HG02798 (cell line): ENCODE measurements at regions not wholly inside any gene's neighbourhood (a gene's known extent, or its start where the extent isn't known, plus 50 kb on each side); places are given as distances from the start of the nearest gene placed in this dataset.

Experiments used
- ATAC-seq: cut with Tn5 transposase; IDR thresholded peaks from one replicate; pipeline ENCODE4 v1.9.1; 2021; ENCODE audit warnings: mild to moderate bottlenecking; ENCODE audit not compliant: unreplicated experiment, poor library complexity

DNA sequence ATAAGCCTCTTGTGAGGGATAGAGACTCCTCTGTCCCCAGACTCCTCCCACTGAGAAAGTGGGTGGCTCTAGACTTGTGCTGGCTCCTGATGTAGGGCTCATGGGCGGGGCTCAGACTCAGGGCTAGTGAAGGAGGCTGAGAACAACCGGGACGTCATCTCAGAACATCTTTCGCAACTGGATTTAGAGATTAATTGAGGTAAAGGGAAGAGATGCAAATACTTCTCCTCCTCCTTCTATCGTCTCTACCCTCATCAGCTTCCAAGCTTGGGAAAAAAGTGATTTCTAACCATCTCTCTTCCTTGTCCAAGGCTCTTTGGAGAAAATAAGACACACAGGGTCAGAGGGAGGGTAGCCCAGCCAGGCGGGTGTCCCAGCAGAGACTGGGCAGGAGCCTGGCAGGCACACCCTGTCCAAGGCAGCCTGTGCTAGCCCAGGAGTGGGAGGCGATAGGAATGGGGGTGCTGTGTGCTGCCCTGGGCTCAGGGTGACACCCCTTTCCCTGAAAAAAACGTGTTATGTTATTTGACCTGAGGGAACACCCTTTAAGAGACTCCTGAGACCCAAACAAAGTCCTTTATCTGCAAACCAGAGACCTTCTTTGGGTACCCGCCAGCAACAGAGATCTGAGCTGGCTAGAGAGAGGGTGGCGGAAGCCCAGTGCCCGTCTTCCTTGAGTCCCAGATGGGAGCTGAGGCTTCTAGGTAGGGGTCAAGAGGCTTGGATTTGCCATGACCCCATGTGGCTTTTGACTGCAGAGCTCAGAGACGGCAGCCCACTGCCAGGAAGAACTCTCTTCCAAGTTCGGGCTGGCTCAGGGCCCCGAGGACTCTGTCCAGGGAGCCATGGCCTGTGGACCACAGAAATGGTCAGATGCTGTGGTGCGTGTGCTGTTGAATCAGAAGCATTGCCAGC is 160.9 kb downstream of the ADAMTS15 start:
- no peak for ATAC-seq

DNA sequence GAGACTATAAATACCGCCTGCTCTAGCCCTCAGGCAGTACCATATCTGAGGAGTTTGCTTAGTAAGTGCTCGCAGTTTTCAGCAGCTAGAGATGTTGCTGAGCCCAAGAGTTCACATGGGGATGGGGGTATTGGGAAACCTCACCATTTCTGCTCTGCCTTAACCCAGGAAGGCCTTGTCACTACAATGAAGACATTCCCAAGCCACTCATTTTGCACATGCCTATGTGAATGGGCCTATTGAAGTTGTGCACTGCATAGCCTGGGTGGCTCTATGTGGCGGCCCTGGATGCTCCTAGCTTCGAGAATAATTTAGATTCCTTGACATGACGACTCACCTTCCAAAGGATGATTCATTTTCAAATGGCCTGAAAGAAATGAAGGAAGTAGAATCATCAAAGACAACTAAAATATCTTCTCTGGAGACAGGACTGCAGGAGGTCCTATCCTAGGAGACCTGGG is 163.4 kb downstream of the ADAMTS15 start:
- no peak for ATAC-seq

DNA sequence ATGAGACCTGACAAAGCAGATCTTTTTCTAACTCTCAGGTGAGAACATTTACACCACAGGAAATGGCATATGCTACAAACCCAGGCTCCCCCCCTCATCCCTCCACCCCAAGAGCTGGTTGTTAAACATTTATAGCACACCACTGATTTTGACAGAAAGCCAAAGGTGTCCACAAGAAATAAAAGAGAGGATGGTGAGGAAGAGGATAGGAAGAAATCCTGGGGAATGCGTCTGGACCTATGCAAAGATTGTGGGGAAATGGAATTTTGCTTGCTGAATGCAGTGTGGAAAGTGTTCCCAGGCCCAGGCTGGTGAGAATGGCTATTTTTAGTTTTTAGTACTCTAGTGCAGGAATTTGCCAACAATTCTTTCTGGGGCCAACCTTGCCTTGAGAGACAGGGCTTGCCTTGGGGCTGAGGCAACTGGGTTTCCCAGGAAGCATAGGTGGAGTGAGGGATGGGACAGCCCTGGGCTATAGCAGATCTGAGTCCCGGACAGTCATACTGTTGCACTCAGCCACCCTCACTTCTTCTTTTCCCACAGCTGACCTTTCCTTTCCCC is 163.9 kb downstream of the ADAMTS15 start:
- ATAC-seq: no peak

DNA sequence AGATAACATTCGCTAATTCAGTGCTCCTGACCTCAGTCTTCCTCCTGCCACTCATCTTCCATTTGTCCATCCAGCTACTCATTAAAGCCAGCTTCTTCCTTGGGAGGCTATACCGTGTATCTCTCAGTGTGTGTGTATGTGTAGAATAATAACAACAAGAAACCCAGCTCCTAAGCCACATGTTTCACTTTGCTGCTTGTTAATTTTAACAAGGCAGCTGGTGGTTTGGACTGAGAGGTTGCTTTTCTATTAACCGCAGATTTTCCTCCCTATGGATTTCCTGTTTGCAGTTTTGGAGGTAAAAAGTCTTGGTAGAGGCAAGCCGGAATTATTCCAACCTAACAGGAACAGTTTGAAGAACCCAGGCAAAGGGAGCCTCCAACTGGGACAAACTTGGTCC is 165.0 kb downstream of the ADAMTS15 start:
- no peak for ATAC-seq

DNA sequence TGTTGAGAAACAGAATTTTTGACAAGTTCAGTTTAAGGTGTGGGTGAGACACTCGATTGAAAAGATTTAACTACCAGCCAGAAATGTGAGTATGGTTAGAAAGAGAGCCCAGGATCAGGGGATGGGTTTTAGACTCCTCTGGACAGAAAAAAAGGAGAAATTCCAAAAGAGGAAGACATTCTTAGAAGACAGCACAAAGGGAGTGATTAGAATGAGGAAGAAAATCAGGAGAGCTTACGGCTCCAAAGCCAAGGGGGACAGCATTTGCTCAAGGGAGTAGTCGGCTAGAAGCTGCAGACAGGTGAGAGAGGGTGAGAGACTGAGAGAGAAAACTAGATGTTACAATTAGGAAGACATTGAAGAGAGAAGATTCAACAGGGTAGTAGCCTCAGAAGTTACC is 166.1 kb downstream of the ADAMTS15 start:
- ATAC-seq: no peak

DNA sequence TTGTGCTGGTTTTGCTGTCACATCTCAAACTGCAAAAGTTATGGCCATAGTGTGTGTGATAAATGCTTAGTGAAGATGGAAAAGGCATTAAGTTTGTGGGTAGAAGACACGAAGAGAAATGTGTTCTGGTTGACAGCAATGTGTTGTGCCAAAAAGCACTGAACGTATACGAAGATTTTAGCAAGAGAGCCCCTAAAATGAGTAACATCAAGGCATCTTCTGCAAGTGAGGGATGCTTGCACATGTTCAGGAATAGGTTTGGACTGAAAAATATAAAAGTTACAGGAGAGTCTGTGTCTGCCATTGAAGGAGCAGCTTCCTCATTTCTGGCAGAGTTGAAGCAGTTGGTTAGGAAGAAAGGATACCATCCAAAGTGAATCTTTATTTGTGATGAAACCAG is 167.1 kb downstream of the ADAMTS15 start:
- ATAC-seq: no peak

DNA sequence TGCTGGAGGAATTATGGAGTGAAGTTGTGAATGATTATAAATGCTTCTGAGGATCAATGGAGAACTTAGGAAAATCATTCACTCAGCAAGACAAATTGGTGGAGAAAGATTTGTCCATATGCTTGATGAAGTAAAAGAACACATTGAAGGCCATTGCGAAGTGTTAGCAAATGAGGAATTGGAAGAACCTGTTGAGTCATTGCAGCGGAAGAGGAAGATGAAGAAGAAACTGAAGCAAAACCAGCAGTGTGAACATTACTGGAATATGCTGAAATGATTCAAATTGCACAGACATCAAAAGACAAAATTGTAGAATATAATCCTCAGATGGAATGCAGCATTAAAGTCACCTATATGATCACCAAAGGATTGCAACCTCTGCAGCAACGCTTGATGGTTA is 168.1 kb downstream of the ADAMTS15 start:
- ATAC-seq: no peak

DNA sequence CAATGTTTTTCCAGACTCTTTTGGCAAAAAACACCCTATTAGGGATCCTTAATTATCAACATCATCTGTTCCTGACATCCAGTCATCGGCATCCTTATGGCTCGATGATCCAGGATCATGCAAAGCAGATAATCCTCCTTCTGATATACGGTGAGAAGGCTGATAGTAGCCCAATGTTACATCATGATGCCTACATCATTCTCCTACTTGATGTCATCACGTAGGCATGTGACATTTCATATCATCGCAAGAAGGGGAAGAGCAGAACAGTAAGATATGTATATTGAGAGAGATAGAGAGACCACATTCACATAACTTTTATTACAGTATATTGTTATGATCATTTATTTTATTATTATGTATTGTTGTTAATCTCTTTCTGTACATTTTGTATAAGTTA is 168.6 kb downstream of the ADAMTS15 start:
- no peak for ATAC-seq

DNA sequence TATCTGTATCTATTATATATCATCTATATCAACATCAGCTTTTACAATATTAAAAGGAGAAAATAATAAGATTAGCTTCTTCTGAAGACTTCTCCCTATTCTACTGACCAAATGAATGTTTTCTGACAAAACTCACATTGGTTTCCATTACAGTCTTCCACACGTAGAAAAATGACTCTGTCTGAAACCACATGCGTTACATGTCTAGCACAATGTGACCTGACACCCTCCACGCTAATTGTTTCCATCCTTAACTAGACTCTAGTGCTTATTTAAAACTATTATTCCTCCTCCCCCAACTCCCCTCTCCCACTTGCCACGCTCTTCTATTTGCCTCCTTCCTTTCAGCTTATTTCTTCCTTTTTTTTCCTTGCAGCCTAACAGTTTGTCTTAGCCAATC is 172.1 kb downstream of the ADAMTS15 start:
- no peak for ATAC-seq

DNA sequence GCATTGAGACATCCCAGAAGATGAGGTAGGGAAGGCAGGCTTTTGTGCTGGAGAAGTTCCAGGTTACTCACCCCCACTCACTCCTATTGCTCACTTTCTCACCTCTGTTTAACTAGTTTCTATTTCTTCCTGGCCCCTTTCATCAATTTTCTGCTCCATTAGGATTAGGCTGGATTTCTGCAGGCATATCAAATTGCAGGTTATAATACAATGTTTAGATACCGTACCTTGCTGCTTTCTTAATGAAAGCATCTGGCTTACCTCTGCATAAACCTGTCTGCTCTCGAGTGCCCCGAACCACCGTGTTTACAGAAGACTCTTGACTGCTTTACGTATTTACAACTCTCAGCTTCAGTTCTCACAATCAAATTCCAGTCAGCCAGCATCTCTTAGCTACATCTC is 173.7 kb downstream of the ADAMTS15 start:
- ATAC-seq: no peak

DNA sequence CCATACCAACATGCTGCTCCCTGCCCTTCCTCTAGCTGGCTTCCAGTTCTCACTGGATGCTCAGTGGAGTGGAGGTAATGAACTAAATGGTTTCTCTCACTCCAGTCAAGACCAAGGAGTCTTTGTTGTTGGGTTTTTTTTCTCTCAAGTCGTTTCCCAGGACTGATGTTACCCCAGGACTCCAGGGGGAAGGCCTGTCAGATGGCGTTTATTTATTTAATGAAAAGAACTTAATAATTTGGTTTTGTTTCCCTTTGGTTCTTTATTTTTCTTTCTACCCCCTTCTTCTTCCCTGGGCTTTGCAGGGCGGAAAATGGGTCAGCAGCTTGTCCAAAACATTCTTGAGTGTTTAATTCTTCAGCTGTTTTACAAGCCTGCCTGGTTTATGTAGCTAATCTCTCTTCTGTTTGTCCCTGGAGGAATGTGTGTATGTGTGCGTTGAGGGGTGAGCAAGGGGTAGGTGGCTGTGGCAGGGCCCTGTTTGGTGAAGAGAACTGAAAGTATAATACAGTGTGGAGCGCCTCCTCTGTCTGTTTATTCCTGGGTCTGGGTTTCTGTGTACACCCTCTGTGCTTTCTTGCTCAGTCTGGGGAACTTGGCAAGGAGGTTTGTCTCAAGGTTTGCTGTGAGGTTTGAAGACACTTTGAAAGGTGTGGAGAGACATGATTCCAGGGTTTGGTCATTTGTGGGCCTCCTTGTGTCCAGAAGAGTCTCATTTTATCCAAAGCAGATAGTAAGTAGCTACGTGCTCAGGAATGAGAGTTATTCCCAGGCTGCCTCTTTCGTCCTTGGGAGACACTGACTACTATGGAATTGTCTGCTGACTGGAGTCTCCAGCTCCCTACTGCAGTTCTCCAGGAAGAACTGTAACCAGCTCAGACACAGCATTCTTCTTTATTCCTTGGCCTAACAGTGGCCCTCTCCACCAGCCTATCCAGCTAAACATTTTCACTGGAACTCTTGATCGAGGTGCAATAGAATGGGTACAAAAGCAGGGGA is 175.5 kb downstream of the ADAMTS15 start:
- ATAC-seq: no peak

DNA sequence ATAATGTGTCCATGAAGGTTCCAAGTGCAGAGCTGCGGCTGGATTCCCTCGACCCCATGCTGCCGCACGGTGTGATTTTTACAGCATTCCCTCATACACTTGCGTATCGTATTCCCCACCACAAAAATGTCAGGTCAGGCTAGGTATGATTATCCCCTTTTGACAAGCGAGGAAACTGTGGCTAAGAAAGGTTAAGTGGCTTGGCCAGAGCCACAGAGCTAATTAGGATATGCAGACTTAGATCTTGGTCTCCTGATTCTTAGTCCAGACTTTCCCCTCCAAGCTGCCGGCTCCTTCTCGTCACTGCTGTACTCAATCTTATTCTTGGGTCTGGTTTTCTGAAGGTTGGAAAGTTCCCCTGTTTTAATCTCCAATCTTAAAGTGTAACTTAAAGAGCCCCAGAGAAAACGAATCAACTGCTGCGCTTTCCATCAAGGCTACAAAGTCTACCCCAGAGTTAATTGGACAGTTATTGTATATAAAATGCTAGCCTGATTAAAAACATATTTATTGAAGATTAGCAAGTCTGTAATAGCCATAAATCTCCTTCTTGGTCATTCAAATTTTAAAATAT is 176.6 kb downstream of the ADAMTS15 start:
- no peak for ATAC-seq

DNA sequence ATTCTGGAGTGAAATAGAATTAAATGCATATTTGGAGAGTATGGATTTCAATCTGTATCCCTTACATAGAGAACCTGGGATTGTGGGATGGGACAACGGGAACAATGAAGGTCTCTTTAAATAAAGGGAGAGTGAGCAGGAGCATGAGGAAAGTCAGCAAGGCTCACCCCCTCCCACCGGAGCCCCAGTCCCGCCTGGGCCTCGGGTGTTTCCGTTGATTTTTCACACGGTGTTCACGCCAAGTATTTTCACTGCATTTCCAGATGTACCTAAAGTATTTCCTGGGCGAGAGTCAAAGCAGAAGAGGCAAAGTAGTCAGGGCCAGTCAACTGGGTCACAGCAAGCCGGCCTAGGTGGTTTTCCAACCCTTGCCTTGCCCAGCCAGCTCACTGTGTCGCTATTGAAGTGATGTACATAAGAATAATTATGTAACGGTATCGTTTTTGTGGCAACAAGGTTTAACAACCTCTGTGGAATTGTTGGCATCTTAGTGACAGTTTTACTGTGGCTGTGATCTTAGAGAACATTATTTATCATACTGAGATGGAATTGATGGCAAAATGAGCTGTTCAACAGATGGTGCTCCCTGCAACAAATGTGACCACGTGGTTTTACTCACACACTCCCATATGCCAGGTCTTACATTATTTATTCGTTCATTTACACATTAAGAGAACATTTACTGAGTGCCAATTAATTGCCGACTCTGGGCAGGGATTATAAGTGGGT is 177.3 kb downstream of the ADAMTS15 start:
- ATAC-seq: no peak

DNA sequence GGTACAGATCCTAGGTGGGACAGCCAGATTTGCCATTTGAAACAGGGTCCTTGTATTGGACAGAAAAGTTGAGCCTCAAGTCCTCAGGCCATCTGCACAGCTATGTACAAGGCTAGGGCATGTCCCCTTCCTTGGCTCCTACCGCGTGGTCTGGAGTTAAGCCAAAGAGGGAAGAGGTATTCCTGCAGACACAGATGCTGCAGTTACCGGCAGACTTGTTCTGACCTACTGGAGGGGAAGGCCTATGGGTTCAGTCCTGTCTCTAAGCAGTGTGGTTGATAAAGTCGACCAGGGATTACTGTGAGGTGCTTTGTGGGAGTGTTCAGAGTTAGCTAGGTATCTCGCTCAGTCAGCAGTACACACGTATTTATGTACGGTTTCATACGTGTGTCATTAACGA is 180.6 kb downstream of the ADAMTS15 start:
- ATAC-seq: no peak

DNA sequence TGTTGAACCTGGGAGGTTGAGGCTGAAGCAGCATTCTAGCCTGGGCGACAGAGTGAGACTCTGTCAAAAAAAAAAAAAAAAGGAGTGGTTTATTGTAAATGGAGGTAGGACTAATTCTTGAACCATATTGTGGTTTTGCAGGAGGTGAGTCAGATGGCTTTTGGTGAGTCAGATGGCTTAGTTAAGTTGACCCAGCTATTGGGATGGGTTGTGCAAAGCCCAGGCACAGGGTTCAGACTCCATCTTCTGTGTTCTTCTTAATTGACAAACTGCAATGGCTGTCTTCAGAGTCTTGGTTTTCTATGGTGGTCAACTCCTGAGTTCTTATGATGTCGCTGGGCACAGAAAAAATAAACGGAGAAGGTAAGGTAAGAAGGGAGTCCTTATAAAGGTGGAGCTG is 182.7 kb downstream of the ADAMTS15 start:
- no peak for ATAC-seq

DNA sequence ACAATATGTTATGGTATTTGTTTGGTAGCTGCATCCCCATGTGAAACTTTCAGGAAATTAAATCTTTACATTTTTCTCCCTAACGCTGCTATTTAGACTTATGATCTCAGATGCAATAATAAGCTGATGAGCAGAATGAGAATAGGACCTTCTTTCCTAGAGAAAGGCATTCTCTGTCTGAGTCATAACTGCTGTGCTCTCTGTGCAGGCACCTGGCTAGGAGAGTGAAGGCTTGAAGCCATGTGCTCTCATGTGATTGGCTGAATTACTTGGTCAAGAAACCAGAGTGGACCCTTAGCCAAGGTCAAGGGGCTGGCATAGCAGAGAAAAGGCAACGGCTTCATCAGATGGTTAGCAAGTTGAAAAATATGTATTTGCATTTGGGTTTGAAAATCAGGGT is 185.0 kb downstream of the ADAMTS15 start:
- no peak for ATAC-seq

DNA sequence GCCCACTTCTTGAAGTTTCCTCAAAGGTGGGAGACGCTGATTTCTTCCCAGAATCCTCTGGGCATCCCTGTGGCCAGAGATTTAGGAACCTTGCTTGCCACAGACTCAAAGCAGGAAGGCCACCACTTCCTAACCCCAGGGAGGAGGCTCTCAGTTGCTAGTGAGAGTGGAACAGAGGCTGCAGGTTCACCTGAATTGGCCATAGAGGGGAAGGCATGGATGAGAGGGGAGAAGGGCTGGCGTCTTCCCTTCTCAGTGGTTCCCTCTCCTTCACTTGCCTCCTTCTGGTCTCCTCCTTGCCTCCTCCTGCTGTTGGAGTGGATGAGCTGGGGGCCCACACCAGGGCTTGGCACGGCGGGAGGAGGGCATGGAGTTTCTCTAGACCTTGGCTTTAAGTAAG is 185.7 kb downstream of the ADAMTS15 start:
- no peak for ATAC-seq

DNA sequence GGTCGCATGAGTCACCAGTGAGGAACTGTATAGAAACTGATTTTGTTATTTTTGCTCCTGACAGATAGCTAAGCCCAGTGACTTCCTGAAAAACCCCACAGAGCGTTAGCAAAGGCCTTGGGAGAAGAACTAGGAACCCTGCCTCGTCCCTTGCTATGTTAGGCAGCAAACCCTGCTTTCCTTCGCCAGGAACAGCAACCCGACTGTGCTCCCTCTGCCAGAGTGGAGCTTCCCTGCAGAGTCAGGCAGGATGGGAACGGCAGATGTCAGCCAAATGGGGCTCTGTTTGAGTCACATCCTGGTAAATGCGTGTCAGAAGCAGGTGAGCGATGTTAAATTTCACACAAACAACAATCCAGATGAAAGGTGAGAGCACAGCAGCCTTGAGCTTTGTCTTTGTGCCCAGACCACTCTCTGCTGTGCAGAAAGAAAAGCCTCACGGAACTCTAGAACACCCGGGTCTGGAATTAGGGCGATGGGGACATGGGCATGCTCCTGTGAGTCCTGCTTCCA is 186.6 kb downstream of the ADAMTS15 start:
- ATAC-seq: no peak

DNA sequence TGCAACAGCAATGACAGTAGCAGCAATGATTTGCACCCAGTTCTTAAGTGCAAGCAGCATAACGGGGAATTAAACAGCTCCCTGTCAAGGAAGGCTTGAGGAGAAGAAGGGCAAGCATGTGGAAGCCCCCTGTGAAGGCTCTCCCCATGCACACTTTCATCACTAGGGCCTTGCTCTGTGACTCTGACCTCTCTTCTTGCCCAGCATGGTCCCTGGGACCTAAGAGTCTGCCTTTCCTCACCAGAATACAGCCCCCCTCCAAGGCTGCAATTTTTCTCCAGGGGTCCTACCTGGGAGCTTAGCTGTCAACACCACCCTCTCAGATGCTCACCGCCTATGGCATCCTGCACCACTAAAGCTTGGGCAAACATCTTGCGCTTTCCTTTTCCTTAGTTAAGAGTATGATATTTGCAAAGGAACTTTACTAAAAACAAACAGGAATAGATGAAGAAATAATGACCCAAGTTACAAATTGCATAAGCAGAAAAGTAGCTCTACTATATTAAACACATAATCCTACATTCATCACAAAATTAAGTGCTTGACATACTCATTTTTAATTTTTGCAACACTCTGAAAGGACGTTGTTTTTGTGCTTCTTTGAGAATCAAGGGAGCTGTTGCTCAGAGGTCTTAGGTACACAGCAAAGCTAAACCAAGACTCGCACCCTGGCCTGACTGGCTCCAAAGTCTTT is 187.6 kb downstream of the ADAMTS15 start:
- no peak for ATAC-seq
